ENCODE measurements at regions not wholly inside any gene's neighbourhood (a gene's known extent, or its start where the extent isn't known, plus 50 kb on each side); places are given as distances from the start of the nearest gene placed in this dataset.

DNA sequence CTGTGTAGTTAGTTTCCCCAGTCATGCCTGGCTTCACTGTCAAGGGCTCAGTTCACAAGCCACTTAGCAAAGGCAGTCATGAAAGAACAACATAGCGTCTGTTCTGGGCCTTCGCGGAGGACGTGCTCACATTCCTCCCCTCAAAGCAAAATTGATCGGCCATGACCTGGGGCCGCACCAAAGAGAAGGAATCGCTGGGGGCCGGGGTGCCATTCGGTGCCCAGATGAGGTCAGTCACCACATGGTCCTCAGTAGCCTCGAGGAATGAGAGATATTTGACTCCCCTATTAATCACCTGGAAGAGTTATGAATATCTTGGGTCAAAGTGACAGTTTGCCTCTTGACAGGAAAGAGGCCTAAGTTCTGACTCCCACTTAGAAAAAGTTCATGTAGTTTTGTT, 251.1 kb upstream of the JUN start:
- TF ChIP-seq, protein P1, sequence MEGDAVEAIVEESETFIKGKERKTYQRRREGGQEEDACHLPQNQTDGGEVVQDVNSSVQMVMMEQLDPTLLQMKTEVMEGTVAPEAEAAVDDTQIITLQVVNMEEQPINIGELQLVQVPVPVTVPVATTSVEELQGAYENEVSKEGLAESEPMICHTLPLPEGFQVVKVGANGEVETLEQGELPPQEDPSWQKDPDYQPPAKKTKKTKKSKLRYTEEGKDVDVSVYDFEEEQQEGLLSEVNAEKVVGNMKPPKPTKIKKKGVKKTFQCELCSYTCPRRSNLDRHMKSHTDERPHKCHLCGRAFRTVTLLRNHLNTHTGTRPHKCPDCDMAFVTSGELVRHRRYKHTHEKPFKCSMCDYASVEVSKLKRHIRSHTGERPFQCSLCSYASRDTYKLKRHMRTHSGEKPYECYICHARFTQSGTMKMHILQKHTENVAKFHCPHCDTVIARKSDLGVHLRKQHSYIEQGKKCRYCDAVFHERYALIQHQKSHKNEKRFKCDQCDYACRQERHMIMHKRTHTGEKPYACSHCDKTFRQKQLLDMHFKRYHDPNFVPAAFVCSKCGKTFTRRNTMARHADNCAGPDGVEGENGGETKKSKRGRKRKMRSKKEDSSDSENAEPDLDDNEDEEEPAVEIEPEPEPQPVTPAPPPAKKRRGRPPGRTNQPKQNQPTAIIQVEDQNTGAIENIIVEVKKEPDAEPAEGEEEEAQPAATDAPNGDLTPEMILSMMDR (IDR thresholded peaks at IDR 0.05) = no peak
- TF ChIP-seq EP300 (IDR thresholded peaks at IDR 0.05) = no peak

Data from sigmoid colon (tissue), 4 donors.